ENCODE measurements at regions not wholly inside any gene's neighbourhood (a gene's known extent, or its start where the extent isn't known, plus 50 kb on each side); places are given as distances from the start of the nearest gene placed in this dataset.

GRCh38 chr15:95295896-95296625 is 1034.4 kb upstream of the NR2F2 start:
- FAIRE-seq: peak; percentile 83

GRCh38 chr15:95296643-95297042 is 1033.9 kb upstream of the NR2F2 start:
- peak; percentile 45 for FAIRE-seq

- no peak for FAIRE-seq
Observed at GRCh38 chr15:95298729-95299128, 1031.8 kb upstream of the NR2F2 start.

- no peak for FAIRE-seq
Observed at GRCh38 chr15:95300958-95301357, 1029.5 kb upstream of the NR2F2 start.

DNA sequence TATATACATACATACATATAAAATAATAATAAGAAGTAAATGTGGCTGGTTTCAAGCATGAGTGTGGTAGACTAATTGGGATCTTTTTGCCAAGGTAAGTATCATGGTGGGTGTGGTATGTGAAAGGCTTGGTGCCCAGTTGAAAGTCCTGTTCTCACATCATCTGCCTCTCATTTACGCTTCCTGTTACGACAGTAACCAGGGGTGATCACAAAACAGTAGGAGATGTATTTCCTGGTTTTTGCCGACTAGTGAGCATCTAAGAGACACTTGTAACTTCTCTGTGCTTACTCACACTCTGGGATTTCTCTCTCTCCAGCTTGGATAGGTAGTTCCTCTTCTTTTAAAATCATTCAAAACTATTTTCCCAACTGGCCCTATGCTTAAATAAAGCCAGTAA is 1028.3 kb upstream of the NR2F2 start:
- FAIRE-seq: no peak

DNA sequence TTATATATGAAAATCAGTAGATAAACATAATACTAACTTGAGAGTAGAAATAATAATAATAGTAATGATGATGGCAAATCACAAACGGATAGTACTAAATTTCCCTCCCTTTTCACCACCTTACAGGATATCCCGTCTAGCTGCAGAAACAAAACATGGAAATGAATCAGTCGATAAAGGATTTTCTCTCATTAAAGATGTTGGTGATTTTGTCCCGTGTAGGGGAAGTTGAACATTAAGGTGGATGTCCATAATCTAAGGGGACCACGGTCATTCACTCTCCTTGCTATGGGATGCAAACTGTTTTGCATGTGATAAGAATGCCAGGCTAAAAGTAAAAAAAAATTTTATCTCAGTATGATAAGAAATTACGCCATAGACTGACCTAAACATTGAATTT is 1027.7 kb upstream of the NR2F2 start:
- no peak for FAIRE-seq

DNA sequence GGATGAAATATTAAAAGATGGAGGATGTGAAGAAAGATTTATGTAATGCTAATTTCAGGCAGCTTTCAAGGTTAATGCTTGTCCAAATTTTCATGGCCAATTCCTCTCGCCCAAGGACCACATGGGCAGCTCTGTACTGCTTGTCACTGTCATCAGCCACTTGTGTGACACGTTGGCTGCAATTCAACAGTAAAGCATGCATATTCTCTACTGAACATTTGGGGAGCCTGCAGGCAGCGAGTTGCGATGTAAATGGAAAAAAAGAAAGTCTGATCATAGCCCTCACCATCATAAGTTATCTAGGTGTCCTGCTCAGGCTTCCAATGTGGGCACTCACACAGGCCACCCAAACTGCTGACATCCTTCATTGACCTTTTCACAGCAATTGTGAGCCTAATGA is 1026.8 kb upstream of the NR2F2 start:
- FAIRE-seq: no peak

GRCh38 chr15:95304151-95304946 is 1026.2 kb upstream of the NR2F2 start:
- FAIRE-seq: no peak

GRCh38 chr15:95304947-95305400 is 1025.5 kb upstream of the NR2F2 start:
- no peak for FAIRE-seq

- FAIRE-seq: no peak
Observed at GRCh38 chr15:95307115-95307514, 1023.4 kb upstream of the NR2F2 start.

DNA sequence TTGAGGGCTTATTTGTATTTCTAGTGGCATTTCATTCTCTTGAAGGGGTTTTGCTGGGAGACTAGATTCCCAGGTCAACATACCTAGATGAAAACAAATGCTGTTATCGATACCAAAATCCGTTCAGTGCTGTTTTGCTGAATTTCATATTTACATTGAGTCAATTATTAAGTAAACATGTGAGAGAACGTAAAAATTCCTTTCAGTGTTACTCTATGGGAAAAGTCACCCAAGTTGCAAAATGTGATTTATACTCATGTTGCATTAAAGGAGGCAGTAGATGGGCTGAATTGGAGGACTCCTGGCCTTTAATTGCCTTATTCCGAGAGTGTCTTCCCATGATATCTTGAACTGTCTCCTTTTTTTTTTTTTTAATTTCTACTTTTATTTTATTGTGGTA is 1011.3 kb upstream of the NR2F2 start:
- FAIRE-seq: no peak

- FAIRE-seq: no peak
Observed at GRCh38 chr15:95323796-95324195, 1006.7 kb upstream of the NR2F2 start.

DNA sequence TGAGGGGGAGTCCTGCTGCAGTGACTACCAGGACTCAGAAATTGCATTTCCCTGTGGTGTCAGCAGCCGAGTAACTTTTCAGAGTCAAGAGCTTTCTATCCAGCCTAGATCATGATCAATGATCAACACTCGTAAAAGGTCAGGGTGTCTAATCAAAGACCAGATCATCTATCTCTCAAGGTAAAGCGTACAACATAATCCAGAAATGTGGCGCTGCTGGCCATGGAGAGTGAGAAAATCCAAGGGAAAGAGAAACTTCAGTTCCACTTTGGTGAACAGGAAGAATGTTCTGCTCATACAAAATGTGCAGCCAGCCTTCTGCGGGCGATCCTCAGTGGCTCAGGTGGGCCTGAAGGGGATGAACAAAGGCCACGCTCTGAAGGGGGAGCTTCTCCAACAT is 1005.8 kb upstream of the NR2F2 start:
- FAIRE-seq: no peak

- FAIRE-seq: peak; percentile 54
Observed at GRCh38 chr15:95325763-95326404, 1004.6 kb upstream of the NR2F2 start.

- FAIRE-seq: no peak
Observed at GRCh38 chr15:95326431-95327182, 1003.9 kb upstream of the NR2F2 start.

GRCh38 chr15:95327183-95327525 is 1003.3 kb upstream of the NR2F2 start:
- FAIRE-seq: peak; percentile 48

- FAIRE-seq: no peak
Observed at GRCh38 chr15:95327661-95328060, 1002.8 kb upstream of the NR2F2 start.

GRCh38 chr15:95328559-95328958 is 1001.9 kb upstream of the NR2F2 start:
- FAIRE-seq: peak; percentile 26

DNA sequence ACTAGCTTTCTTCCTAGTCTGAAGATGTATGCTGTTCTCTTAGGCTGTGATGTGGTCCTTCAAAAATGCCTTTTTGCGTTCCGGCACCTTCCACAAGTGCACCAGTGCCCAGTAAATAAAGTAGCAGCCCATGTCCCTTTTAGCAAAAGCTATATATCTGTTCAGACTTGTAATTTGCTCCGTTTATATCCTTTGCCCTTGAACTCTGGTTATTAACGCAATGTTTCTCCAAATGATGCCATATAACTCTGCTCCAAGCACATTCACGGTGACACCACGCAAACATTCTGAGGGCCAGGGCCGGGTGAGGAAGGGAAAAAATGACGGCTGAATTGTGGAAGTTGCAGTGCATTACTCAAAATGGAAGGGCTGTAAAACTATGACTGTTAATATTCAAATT is 1001.1 kb upstream of the NR2F2 start:
- FAIRE-seq: peak; percentile 77

- no peak for FAIRE-seq
Observed at GRCh38 chr15:95341686-95342085, 988.8 kb upstream of the NR2F2 start.

GRCh38 chr15:95345867-95346266 is 984.6 kb upstream of the NR2F2 start:
- FAIRE-seq: no peak

- FAIRE-seq: no peak
Observed at GRCh38 chr15:95346721-95347475, 983.6 kb upstream of the NR2F2 start.
